Kidney tubule cell (primary cell): ENCODE measurements at regions not wholly inside any gene's neighbourhood (a gene's known extent, or its start where the extent isn't known, plus 50 kb on each side); places are given as distances from the start of the nearest gene placed in this dataset.

Experiments
- DNase-seq: peaks from one replicate; pipeline ENCODE4 v3.0.0-alpha.2; 2018; ENCODE audit warnings: low spot score

GRCh38 chr2:74735009-74735408 lies 81.0 kb downstream of the SEMA4F start:
- peak; percentile 39 for DNase-seq

DNA sequence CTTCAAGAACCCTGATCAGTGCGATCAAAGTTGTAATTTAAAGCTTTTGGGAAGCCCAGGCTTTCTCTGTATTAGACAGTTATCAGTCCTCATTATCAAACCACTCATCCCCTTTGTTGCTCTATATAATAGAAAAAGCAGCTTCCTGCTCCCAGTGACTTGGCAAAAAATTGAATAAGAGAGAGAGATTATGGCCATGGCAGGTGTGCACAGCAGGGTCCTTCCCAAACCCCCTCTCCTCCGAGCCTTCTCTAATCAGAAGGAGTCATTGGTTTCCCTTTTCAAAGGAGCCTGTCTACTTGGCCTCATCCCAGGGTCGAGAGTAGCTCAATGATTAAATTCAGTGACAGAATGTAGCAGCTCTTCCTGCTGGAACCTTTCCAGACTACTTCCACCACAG lies 81.5 kb downstream of the SEMA4F start:
- peak; percentile 41 for DNase-seq

DNA sequence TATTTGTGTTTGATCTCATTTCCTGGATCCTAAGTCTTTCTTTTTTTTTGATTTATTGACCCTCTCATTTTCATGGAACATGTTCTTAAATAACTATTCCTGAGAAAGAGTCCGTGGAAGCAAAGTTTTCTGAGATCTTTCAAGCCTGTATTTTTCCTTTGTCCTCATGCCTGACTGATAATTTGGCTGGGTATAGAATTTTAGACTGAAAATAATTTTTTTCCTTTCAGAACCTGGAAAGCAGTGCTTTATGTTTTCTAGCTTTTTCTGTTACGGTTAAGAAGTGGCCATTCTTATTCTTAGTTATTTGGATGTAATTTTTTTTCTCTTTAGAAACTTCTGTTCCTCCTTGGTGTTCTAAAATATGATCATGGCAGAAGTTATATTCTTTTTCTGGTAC lies 82.5 kb downstream of the SEMA4F start:
- no peak for DNase-seq

GRCh38 chr2:74738586-74738985 lies 84.5 kb downstream of the SEMA4F start:
- no peak for DNase-seq

DNA sequence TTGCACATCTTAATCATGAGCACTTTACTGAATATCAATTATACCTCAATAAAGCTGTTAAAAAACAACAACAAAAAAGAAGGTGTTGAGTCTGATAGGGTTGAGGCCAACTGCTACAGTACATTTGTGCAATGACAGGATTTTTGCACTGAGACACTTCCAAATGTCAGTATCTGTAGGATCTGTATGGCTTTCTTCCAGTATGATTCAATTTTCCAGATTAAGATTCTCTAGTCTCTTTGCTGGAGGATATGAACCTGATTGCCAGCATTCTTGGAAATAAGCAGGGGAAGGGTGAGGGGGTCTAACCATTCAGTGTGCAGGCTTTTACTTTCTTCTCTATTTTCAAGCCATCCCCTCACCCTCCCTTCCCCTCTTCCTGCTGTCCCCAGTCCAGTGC lies 85.1 kb downstream of the SEMA4F start:
- DNase-seq, result no peak

DNA sequence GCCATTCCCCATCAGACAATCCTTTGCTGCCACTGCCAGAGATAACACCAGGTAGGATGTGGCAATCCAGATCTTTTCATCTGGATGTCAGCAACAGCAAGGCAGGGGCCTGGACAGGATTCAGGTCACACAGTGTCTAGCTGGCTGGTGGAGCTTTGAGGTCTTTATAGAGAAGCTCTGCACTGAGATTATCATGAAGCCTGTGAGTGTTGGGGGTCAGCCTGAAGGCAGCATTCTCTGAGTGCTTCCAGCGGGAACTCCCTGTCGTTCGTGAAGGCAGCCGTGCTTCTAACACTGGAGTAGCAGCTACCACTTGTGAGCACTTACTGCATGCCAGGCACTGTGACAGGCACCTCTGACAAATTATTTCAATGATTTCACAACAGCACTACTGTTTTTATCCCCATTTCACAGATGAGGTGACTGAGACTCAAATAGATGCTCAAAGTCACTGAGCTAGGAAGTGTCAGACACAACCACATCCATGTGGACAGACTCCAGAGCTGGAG lies 85.7 kb downstream of the SEMA4F start:
- no peak for DNase-seq

- DNase-seq, result no peak
Observed at GRCh38 chr2:74740395-74740740, 86.3 kb downstream of the SEMA4F start.

- DNase-seq, result peak; percentile 97
Observed at GRCh38 chr2:74740741-74741431, 86.8 kb downstream of the SEMA4F start.

GRCh38 chr2:74741629-74742028 lies 87.6 kb downstream of the SEMA4F start:
- no peak for DNase-seq

GRCh38 chr2:74742471-74742870 lies 88.4 kb downstream of the SEMA4F start:
- DNase-seq, result no peak

- DNase-seq, result no peak
Observed at GRCh38 chr2:74743039-74743438, 89.0 kb downstream of the SEMA4F start.

DNA sequence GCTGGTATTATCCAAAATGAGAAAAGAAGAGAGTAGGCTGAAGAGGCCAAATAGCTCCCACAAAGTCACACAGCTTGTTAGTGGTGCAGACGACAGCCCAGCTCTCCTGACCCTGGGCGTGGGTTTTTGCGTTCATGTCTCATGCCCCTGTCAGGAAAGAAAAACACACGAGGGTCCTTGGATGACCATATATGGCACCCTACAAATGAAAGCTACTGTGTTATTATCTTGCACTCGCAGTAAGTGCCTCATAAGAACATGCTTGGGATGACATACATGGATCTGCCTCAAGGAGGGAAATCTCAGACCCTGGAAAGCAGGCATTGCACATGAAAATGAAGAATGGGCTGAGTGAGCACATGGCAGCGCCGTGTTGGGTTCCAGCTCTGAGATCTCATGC lies 89.7 kb downstream of the SEMA4F start:
- no peak for DNase-seq

DNA sequence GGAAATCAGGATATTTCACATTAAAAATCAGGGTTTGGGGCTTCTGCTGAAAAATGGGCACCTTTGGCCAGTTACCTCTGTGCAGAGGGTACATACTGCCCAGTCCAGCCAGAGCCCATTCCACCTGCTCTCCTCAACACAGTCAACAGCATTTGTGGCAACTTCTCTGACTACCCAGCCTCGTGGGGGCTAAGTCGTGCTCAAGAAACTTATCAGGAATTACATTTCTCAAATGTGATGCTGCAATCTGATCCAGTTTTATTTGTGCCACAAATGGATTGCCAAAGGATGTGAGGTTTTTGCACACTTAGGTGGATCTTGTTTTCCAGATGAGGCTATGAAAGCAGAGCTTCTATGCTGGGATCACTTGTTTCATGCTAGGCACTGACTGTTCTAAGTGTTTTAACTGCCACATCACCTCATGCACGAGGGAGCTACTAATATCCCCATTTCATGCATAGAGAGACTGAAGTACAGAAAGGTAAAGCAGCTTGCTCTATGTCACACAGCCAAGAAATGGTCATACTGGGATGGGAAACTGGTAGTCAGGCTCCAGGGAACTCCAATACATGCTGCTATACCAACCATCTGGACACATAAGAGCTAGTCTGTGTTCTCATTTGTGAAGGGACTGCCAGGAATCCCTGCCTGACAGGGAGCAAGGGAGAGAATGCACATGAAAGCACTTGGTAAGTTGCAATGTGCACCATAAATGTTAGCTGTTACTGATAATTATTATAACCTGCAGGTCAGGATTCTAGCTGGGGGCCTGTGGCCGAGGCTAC lies 89.0 kb upstream of the HK2 start:
- DNase-seq, result no peak

DNA sequence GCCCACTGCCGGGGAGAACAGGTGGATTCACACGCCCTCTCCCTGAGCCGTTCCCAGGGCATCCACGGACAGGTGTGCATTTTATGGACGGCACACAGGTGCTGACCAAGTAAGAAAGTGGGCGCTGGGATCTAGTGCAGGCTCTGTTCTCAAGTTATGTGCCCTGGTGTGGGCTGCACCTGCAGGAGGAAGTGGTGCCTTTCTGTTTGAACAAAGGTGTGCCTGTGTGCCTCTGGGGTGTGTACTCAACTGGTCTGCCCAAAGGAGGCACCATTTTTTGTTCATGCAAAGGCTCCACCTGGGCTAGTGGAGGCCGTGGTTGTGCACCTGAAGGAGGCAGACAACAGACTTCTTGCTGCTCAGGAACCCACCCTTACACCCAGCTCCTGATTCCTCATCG lies 88.2 kb upstream of the HK2 start:
- no peak for DNase-seq

DNA sequence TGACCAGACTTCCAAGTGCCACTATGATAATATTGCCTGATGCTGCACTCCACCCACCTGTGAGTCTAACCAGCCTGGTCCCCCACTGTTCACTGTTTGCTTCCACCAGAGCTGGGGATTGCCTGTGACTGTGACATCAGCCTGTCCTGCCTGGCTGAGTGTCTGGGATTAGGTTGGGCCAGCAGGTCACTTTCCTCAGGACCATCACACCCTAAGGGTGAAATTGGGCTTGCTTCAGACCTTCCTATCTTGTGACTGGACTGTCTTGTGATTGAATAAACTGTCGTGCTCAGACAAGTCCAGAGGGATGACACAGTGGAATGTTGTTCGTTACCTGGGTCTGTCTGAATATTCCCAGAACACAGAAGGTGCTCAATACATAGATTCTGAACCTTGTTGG lies 87.4 kb upstream of the HK2 start:
- no peak for DNase-seq

DNA sequence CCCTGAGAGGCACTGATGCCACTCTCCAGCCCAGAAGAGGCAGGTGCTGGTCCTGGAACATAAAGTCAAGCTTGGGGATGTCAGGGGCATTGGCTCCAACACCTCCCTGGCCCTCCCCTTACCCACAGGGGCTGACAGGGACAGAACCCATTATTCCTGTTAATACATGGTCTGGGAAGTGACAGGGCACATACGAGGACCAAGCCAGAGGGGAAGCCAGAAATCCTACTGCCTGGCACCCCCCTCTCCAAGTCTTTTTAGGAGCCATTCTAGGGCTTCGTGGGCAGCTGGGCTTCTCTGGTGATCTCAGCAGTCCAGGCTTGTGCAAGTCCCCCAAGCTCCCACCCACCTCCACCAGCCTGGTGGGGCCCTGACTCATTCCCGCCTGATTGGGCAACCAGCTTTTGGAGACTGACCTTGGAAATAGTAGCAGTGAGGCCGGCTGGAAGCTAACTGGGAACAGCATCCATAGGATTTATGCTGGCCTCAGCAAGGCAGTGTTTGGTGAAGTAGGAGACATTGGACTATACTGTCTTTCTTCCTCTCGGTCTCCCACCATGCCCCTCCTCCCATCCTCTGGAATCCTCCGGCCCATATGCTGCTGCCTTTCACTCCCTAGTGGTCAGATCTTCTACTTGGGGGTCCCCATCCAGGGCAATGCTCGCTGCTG lies 86.4 kb upstream of the HK2 start:
- no peak for DNase-seq

GRCh38 chr2:74748665-74749064 lies 85.3 kb upstream of the HK2 start:
- DNase-seq, result no peak

GRCh38 chr2:74749432-74749831 lies 84.5 kb upstream of the HK2 start:
- no peak for DNase-seq

DNA sequence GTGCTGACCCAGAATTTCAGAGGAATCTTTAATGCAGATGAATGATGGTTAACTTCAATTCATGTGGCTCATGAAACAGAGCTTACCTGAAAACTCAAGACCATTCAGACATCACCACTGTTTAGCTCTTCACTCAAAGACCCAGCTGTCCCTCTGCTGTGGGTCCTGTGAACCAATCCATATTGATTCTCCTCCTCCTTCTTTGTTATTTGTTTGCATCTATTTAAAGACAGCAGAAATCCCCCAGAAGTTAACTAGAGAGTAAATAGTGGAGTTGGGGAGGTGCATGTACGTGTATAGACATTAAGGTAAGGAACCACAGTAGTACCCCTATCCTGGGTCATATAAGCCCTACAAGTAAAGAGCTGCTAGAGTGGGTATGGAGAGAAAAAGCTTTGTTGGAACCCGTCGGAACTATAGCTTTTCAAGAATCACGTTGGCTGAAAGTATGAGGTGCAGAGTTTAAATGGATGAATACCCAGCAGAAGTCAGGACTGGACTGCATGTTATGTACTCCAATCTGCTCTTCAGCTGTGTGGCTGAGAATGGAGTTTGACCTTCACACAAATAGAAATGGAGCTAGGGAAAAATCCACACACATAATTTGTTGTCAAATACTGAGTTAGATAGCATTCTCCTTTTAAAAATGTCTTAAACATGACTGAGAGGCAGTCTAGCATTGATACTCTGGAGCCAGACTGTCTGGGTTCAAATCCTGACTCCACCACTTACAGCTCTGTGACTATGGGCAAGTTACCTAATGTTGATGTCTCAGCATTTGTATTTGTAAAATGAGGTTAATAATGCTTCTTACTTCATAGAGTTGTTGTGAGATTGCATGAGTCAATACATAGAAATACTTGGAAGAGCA lies 81.7 kb upstream of the HK2 start:
- DNase-seq, result no peak

GRCh38 chr2:74755386-74755785 lies 78.5 kb upstream of the HK2 start:
- DNase-seq, result peak; percentile 75

DNA sequence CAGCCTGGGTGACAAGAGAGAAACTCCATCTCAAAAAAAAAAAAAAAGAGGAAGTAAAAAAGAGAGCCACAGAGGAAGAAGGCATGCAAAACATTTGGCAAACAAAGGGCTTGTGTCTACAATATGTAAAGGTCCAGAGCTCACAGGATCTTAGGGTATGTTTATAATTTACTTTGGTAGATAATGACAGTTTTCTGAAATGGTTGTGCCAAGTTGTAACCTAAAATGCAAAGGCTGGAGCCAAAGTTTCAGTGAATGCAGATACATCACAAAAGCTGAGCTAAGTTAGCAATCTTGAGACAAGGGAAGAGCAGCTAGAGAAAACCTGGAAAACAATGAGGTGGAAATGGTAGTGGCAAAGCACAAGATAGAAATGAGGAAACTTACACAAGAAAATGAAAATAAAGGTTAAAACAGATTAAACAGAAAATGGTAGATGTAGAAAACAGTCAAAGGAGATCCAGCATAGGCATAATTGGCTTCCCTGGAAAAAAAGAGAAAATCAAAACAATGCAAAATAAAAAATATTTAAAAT lies 77.5 kb upstream of the HK2 start:
- DNase-seq, result no peak

DNA sequence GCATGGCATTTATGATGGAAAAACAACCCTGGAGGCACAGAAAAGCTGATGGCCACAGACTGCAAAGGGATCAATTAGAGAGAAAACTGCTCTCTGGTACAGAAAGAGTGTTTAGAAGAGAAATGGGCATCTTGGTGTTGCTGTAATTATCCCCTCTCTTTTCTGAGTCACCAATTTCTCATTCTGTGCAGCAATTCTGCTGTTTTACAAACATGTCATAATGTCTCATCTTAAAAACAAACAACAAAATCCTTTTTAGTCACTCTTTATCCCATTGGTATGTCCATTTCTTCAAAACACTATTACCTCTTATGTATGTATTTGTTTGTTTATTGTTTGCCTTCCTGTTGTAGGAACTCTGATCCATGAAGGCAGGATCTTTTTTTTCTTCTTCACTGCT lies 73.9 kb upstream of the HK2 start:
- no peak for DNase-seq
